ENCODE measurements at regions not wholly inside any gene's neighbourhood (a gene's known extent, or its start where the extent isn't known, plus 50 kb on each side); places are given as distances from the start of the nearest gene placed in this dataset.
A peak's percentile ranks its signal among the peaks of the same experiment; 100 is the strongest.

DNA sequence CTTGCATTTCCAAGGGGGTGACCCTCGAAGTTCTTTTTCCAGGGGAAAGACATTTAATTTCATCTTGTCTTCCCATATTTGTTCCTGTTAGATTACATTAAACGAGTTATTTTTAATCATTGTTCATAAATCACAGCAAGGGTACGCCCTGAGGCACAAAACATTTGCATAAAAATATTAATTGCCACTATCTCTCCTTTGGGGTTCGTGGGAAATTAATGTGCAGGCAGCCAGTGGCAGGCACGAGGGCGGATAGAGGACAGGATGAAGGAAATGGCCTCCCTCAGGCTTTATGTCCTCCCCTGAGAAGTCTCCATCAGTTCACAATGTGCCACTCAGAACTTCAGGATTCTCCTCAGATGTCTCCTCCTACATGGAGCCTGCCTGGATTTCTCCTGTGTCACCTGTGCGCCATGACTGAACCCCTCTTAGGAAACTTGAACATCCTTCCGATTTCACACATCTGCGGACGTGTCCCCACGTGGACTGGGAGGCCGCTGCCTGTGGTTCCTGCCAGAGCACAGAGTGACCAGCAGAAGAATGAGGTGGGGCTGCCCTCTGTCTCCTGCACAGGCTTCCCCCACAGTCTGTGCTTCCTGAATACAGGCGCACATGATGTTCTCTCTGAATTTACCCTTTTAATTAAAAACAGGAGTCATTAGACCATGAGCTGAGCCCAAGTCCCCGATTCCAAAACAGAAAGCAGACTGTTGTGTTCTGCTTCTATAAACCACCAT is 1085.9 kb downstream of the TBC1D22A start:
- Histone ChIP-seq H3K27me3 (ENCODE audit: control insufficient read depth, insufficient read depth, low read length) (no peaks in the 10 kb centered on the region), H3K4me1 (ENCODE audit: control insufficient read depth, insufficient read depth, low read length, poor library complexity, severe bottlenecking) (no peaks in the 10 kb centered on the region), H3K4me3 (ENCODE audit: low read depth, low read length) (no peak overlapping the region), H3K27ac (ENCODE audit: insufficient read depth, low read length, poor library complexity, severe bottlenecking) (no peak overlapping the region), H3K36me3 (ENCODE audit: control insufficient read depth, insufficient read depth, low read length) (no peaks in the 10 kb centered on the region), H3K9me3 (ENCODE audit: control insufficient read depth in 2 of 2, low read length in 2 of 2) (no peaks in the 10 kb centered on the region)
- DNase-seq, result no peak
- H3K4me3 Mint-ChIP-seq, result no peak overlapping the region
- H3K27me3 Mint-ChIP-seq, result no peaks in the 10 kb centered on the region
- H3K9me3 Mint-ChIP-seq, result peaks cover 0 to 2% (median 0%) of the 10 kb centered on the region in 7 donors
- no peaks in the 10 kb centered on the region for H3K36me3 Mint-ChIP-seq
- ATAC-seq (ENCODE audit: low read depth in 2 of 2), result no peak
- H3K27ac Mint-ChIP-seq, result no peak overlapping the region
- no peaks in the 10 kb centered on the region for H3K4me1 Mint-ChIP-seq

GRCh38 chr22:47847131-47847890 is 1084.9 kb downstream of the TBC1D22A start:
- no peaks in the 10 kb centered on the region for H3K9me3 ChIP-seq (ENCODE audit: control insufficient read depth in 2 of 2, low read length in 2 of 2)

GRCh38 chr22:47846206-47846605 is 1083.8 kb downstream of the TBC1D22A start:
- Histone ChIP-seq H3K4me3 (ENCODE audit: low read depth, low read length) (no peak overlapping the region), H3K36me3 (ENCODE audit: control insufficient read depth, insufficient read depth, low read length) (no peaks in the 10 kb centered on the region), H3K4me1 (ENCODE audit: control insufficient read depth, insufficient read depth, low read length, poor library complexity, severe bottlenecking) (no peaks in the 10 kb centered on the region), H3K27me3 (ENCODE audit: control insufficient read depth, insufficient read depth, low read length) (no peaks in the 10 kb centered on the region), H3K9me3 (ENCODE audit: control insufficient read depth in 2 of 2, low read length in 2 of 2) (no peaks in the 10 kb centered on the region), H3K27ac (ENCODE audit: insufficient read depth, low read length, poor library complexity, severe bottlenecking) (no peak overlapping the region)
- Mint-ChIP-seq H3K4me3 (no peak overlapping the region), H3K27ac (no peak overlapping the region), H3K4me1 (no peaks in the 10 kb centered on the region), H3K9me3 (peaks cover 0 to 2% (median 0%) of the 10 kb centered on the region in 7 donors), H3K36me3 (no peaks in the 10 kb centered on the region), H3K27me3 (no peaks in the 10 kb centered on the region)
- ATAC-seq (ENCODE audit: low read depth in 2 of 2), result no peak
- DNase-seq, result no peak

More at GRCh38 chr22:47847131-47847890, 1084.9 kb downstream of the TBC1D22A start:
- no peak for ATAC-seq (ENCODE audit: low read depth in 2 of 2)
- Histone ChIP-seq H3K36me3 (ENCODE audit: control insufficient read depth, insufficient read depth, low read length) (no peaks in the 10 kb centered on the region), H3K27me3 (ENCODE audit: control insufficient read depth, insufficient read depth, low read length) (no peaks in the 10 kb centered on the region), H3K4me3 (ENCODE audit: low read depth, low read length) (no peak overlapping the region), H3K27ac (ENCODE audit: insufficient read depth, low read length, poor library complexity, severe bottlenecking) (no peak overlapping the region), H3K4me1 (ENCODE audit: control insufficient read depth, insufficient read depth, low read length, poor library complexity, severe bottlenecking) (no peaks in the 10 kb centered on the region)
- no peak for DNase-seq
- Mint-ChIP-seq H3K4me1 (no peaks in the 10 kb centered on the region), H3K9me3 (peaks cover 0 to 2% (median 0%) of the 10 kb centered on the region in 7 donors), H3K27ac (no peak overlapping the region), H3K36me3 (no peaks in the 10 kb centered on the region), H3K4me3 (no peak overlapping the region), H3K27me3 (no peaks in the 10 kb centered on the region)

GRCh38 chr22:47842119-47842518 is 1079.7 kb downstream of the TBC1D22A start:
- DNase-seq (no peak), ATAC-seq (ENCODE audit: low read depth in 2 of 2) (no peak)
- Mint-ChIP-seq H3K4me1 (no peaks in the 10 kb centered on the region), H3K27me3 (no peaks in the 10 kb centered on the region), H3K36me3 (no peaks in the 10 kb centered on the region), H3K9me3 (peaks cover 0 to 2% (median 0%) of the 10 kb centered on the region in 7 donors), H3K27ac (no peak overlapping the region), H3K4me3 (no peak overlapping the region)
- H3K9me3 ChIP-seq (ENCODE audit: control insufficient read depth in 2 of 2, low read length in 2 of 2), result no peaks in the 10 kb centered on the region
- H3K27me3 ChIP-seq (ENCODE audit: control insufficient read depth, insufficient read depth, low read length), result no peaks in the 10 kb centered on the region
- no peak overlapping the region for H3K4me3 ChIP-seq (ENCODE audit: low read depth, low read length)
- H3K27ac ChIP-seq (ENCODE audit: insufficient read depth, low read length, poor library complexity, severe bottlenecking), result no peak overlapping the region
- H3K4me1 ChIP-seq (ENCODE audit: control insufficient read depth, insufficient read depth, low read length, poor library complexity, severe bottlenecking), result no peaks in the 10 kb centered on the region
- H3K36me3 ChIP-seq (ENCODE audit: control insufficient read depth, insufficient read depth, low read length), result no peaks in the 10 kb centered on the region

GRCh38 chr22:47841156-47841555 is 1078.7 kb downstream of the TBC1D22A start:
- Mint-ChIP-seq H3K27ac (no peak overlapping the region), H3K36me3 (no peaks in the 10 kb centered on the region), H3K27me3 (no peaks in the 10 kb centered on the region), H3K9me3 (peaks cover 0 to 2% (median 0%) of the 10 kb centered on the region in 7 donors), H3K4me3 (no peak overlapping the region), H3K4me1 (no peaks in the 10 kb centered on the region)
- Histone ChIP-seq H3K27me3 (ENCODE audit: control insufficient read depth, insufficient read depth, low read length) (no peaks in the 10 kb centered on the region), H3K36me3 (ENCODE audit: control insufficient read depth, insufficient read depth, low read length) (no peaks in the 10 kb centered on the region), H3K4me1 (ENCODE audit: control insufficient read depth, insufficient read depth, low read length, poor library complexity, severe bottlenecking) (no peaks in the 10 kb centered on the region), H3K9me3 (ENCODE audit: control insufficient read depth in 2 of 2, low read length in 2 of 2) (no peaks in the 10 kb centered on the region), H3K4me3 (ENCODE audit: low read depth, low read length) (no peak overlapping the region), H3K27ac (ENCODE audit: insufficient read depth, low read length, poor library complexity, severe bottlenecking) (no peak overlapping the region)
- ATAC-seq (ENCODE audit: low read depth in 2 of 2) (no peak), DNase-seq (no peak)

- ATAC-seq (ENCODE audit: low read depth in 2 of 2) (no peak), DNase-seq (no peak)
- H3K9me3 ChIP-seq (ENCODE audit: control insufficient read depth in 2 of 2, low read length in 2 of 2), result no peaks in the 10 kb centered on the region
- no peaks in the 10 kb centered on the region for H3K27me3 ChIP-seq (ENCODE audit: control insufficient read depth, insufficient read depth, low read length)
- Mint-ChIP-seq H3K27me3 (no peaks in the 10 kb centered on the region), H3K4me3 (no peak overlapping the region), H3K9me3 (peaks cover 0 to 2% (median 0%) of the 10 kb centered on the region in 7 donors), H3K4me1 (no peaks in the 10 kb centered on the region), H3K36me3 (no peaks in the 10 kb centered on the region), H3K27ac (no peak overlapping the region)
- H3K4me3 ChIP-seq (ENCODE audit: low read depth, low read length), result no peak overlapping the region
- no peaks in the 10 kb centered on the region for H3K36me3 ChIP-seq (ENCODE audit: control insufficient read depth, insufficient read depth, low read length)
- H3K4me1 ChIP-seq (ENCODE audit: control insufficient read depth, insufficient read depth, low read length, poor library complexity, severe bottlenecking), result no peaks in the 10 kb centered on the region
- H3K27ac ChIP-seq (ENCODE audit: insufficient read depth, low read length, poor library complexity, severe bottlenecking), result no peak overlapping the region
These were observed 1077.3 kb downstream of the TBC1D22A start for GRCh38 chr22:47839595-47840227.

- Histone ChIP-seq H3K36me3 (ENCODE audit: control insufficient read depth, insufficient read depth, low read length) (no peaks in the 10 kb centered on the region), H3K9me3 (ENCODE audit: control insufficient read depth in 2 of 2, low read length in 2 of 2) (no peaks in the 10 kb centered on the region), H3K4me1 (ENCODE audit: control insufficient read depth, insufficient read depth, low read length, poor library complexity, severe bottlenecking) (no peaks in the 10 kb centered on the region), H3K27ac (ENCODE audit: insufficient read depth, low read length, poor library complexity, severe bottlenecking) (no peak overlapping the region), H3K4me3 (ENCODE audit: low read depth, low read length) (no peak overlapping the region), H3K27me3 (ENCODE audit: control insufficient read depth, insufficient read depth, low read length) (no peaks in the 10 kb centered on the region)
- H3K4me3 Mint-ChIP-seq, result no peak overlapping the region
- H3K36me3 Mint-ChIP-seq, result no peaks in the 10 kb centered on the region
- DNase-seq (peak in 1 of 3 donors; percentile 17), ATAC-seq (ENCODE audit: low read depth in 2 of 2) (no peak)
- no peaks in the 10 kb centered on the region for H3K4me1 Mint-ChIP-seq
- no peaks in the 10 kb centered on the region for H3K9me3 Mint-ChIP-seq
- H3K27me3 Mint-ChIP-seq, result no peaks in the 10 kb centered on the region
- H3K27ac Mint-ChIP-seq, result no peak overlapping the region
These were observed 1075.3 kb downstream of the TBC1D22A start for GRCh38 chr22:47837703-47838102.
